ENCODE measurements at regions not wholly inside any gene's neighbourhood (a gene's known extent, or its start where the extent isn't known, plus 50 kb on each side); places are given as distances from the start of the nearest gene placed in this dataset.

DNA sequence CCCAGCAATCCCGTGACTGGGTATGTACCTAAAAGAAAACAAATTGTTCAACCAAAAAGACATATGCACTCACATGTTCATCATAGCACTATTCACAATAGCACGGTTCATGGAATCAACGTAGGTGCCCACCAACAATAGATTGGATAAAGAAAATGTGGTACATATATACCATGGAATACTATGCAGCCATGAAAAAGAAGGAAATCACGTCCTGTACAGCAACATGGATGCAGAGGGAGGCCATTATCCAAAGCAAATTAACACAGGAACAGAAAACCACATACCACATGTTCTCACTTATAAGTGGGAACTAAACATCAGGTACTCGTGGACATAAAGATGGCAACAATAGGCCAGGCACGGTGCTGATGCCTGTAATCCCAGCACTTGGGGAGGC lies 207.9 kb upstream of the TNP1 start:
- Histone ChIP-seq H3K9ac (ENCODE audit: insufficient read depth, low read depth, low read length) (no peak overlapping the region), H3K79me2 (ENCODE audit: insufficient read depth, low read length) (no peaks in the 10 kb centered on the region), H3K27ac (ENCODE audit: extremely low read length, insufficient read depth, low read length) (no peak overlapping the region), H3K9me3 (ENCODE audit: low read length) (0 out of 2 replicates have a peak, but pooled peaks cover 5% of the 10 kb centered on the region), H3K4me3 (replicated peaks in 1 of 3; ENCODE audit: insufficient read depth in 1 of 3, low read depth in 2 of 3, low read length in 3 of 3) (no peak overlapping the region), H3K4me2 (ENCODE audit: low read depth, low read length) (no peak overlapping the region), H3K36me3 (replicated peaks in 1 of 2; ENCODE audit: control insufficient read depth in 1 of 2, insufficient read depth in 2 of 2, low read length in 2 of 2) (no peaks in the 10 kb centered on the region), H2AFZ (ENCODE audit: low read length) (no peak overlapping the region), H4K20me1 (ENCODE audit: insufficient read depth, low read length) (no peaks in the 10 kb centered on the region), H3K27me3 (ENCODE audit: control insufficient read depth in 1 of 2, insufficient read depth in 2 of 2, low read length in 2 of 2) (peaks cover 0 to 10% of the 10 kb centered on the region in 2 experiments; a peak in 3 of 5 replicates), H3K4me1 (ENCODE audit: insufficient read depth, low read length) (peaks cover 11% of the 10 kb centered on the region; the same call in 1 of the 2 replicates)
- ATAC-seq (no peak), FAIRE-seq (no peak), DNase-seq (ENCODE audit: low spot score) (no peak)
- TF ChIP-seq CEBPB (IDR thresholded peaks at IDR 0.05; ENCODE audit: borderline replicate concordance, low read depth, low read length) (no peak), HNF4A (CRISPR knock-in tag; IDR thresholded peaks at IDR 0.05) (no peak), TBX2 (CRISPR knock-in tag; IDR thresholded peaks at IDR 0.05; ENCODE audit: borderline replicate concordance) (no peak), ZNF607 (CRISPR knock-in tag; IDR thresholded peaks at IDR 0.05; ENCODE audit: borderline replicate concordance) (no peak), ARHGAP35 (CRISPR knock-in tag; IDR thresholded peaks at IDR 0.05; ENCODE audit: borderline replicate concordance) (no peak), IRX3 (CRISPR knock-in tag; IDR thresholded peaks at IDR 0.05; ENCODE audit: borderline replicate concordance, low read depth) (no peak)
- 30% methylated on average over 6 of the region's 6 CpGs for WGBS (ENCODE audit: low lambda C conversion rate)
- ChIA-PET CTCF (ENCODE audit: low intra/inter-chr PET ratio, low total read pairs) (no interaction called here), POLR2A (no interaction called here)
- in situ Hi-C loops (cut with HindIII; ENCODE audit: extremely low pct_ligation_motif_present, low pct_unique_long_range_greater_than_20kb) (no loop called here), intact Hi-C loops (cut with micrococcal nuclease; ENCODE audit: unreplicated experiment) (no loop called here)
- BruUV-seq (replicated peaks): no TSS peak

DNA sequence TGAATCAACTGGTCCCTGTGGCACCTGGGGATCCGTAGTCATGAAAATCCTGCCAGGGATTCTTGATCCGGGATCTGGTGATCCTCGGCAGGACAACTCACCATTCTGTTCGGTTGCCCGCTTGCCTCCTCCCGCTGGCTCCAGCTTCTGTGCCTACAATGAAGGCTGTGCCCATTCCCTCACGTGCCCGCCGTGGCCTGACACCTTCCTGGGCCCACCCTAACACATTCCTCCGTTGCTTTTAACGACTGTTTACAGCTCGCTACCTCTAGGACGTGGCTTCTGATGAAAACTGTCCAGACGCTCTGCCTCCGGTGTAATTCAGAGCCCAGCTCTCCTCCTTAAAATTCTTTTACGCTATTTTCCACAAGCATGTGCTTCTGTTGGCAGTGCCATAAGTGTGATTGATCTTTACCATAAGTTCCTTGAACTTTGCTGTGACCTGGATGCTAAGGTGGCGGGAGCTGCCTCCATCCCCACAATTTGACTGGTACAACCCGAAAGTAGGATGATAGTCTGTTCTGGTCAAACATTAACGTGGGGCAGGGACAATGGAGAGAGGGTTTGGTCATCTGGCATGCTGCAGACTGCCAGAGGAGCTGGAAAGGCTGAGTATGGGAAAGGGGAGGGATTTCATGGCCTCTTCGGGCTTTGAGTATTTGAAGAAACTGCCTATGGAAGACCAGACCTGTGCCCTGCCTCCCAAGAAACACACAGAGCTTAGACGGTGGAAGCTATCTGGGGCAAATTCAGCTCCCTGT lies 206.8 kb upstream of the TNP1 start:
- POLR2A ChIA-PET: no interaction called here
- in situ Hi-C loops (cut with HindIII; ENCODE audit: extremely low pct_ligation_motif_present, low pct_unique_long_range_greater_than_20kb): no loop called here
- TF ChIP-seq PITX1 (CRISPR knock-in tag; IDR thresholded peaks at IDR 0.05): no peak
- no peak for TF ChIP-seq NPAS2 (CRISPR knock-in tag; IDR thresholded peaks at IDR 0.05; ENCODE audit: borderline replicate concordance)
- TF ChIP-seq, protein P1, sequence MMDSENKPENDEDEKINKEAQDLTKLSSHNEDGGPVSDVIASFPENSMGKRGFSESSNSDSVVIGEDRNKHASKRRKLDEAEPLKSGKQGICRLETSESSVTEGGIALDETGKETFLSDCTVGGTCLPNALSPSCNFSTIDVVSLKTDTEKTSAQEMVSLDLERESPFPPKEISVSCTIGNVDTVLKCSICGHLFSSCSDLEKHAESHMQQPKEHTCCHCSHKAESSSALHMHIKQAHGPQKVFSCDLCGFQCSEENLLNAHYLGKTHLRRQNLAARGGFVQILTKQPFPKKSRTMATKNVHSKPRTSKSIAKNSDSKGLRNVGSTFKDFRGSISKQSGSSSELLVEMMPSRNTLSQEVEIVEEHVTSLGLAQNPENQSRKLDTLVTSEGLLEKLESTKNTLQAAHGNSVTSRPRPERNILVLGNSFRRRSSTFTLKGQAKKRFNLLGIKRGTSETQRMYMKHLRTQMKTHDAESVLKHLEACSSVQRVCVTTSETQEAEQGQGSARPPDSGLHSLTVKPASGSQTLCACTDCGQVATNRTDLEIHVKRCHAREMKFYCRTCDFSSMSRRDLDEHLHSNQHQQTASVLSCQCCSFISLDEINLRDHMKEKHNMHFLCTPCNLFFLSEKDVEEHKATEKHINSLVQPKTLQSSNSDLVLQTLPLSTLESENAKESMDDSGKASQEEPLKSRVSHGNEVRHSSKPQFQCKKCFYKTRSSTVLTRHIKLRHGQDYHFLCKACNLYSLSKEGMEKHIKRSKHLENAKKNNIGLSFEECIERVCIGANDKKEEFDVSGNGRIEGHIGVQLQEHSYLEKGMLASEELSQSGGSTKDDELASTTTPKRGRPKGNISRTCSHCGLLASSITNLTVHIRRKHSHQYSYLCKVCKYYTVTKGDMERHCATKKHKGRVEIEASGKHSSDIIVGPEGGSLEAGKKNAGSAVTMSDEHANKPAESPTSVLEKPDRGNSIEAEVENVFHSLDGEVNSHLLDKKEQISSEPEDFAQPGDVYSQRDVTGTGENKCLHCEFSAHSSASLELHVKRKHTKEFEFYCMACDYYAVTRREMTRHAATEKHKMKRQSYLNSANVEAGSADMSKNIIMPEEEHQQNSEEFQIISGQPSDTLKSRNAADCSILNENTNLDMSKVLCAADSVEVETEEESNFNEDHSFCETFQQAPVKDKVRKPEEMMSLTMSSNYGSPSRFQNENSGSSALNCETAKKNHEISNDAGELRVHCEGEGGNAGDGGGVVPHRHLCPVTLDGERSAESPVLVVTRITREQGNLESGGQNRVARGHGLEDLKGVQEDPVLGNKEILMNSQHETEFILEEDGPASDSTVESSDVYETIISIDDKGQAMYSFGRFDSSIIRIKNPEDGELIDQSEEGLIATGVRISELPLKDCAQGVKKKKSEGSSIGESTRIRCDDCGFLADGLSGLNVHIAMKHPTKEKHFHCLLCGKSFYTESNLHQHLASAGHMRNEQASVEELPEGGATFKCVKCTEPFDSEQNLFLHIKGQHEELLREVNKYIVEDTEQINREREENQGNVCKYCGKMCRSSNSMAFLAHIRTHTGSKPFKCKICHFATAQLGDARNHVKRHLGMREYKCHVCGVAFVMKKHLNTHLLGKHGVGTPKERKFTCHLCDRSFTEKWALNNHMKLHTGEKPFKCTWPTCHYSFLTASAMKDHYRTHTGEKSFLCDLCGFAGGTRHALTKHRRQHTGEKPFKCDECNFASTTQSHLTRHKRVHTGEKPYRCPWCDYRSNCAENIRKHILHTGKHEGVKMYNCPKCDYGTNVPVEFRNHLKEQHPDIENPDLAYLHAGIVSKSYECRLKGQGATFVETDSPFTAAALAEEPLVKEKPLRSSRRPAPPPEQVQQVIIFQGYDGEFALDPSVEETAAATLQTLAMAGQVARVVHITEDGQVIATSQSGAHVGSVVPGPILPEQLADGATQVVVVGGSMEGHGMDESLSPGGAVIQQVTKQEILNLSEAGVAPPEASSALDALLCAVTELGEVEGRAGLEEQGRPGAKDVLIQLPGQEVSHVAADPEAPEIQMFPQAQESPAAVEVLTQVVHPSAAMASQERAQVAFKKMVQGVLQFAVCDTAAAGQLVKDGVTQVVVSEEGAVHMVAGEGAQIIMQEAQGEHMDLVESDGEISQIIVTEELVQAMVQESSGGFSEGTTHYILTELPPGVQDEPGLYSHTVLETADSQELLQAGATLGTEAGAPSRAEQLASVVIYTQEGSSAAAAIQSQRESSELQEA (CRISPR knock-in tag; IDR thresholded peaks at IDR 0.05; ENCODE audit: not compliant biosample characterization): no peak
- no peak for TF ChIP-seq ZNF44 (CRISPR knock-in tag; IDR thresholded peaks at IDR 0.05)

More for the DNA sequence above, 206.8 kb upstream of the TNP1 start:
- H2AFZ ChIP-seq (ENCODE audit: low read length): no peak overlapping the region
- peak; percentile 65 for ATAC-seq
- WGBS (ENCODE audit: low lambda C conversion rate): 43% methylated on average over 21 of the region's 21 CpGs
- no peak for FAIRE-seq
- no peak overlapping the region for H3K4me2 ChIP-seq (ENCODE audit: low read depth, low read length)
- H3K9me3 ChIP-seq (ENCODE audit: low read length): 0 out of 2 replicates have a peak, but pooled peaks cover 5% of the 10 kb centered on the region
- peaks cover 0 to 10% of the 10 kb centered on the region in 2 experiments; a peak in 3 of 5 replicates for H3K27me3 ChIP-seq (ENCODE audit: control insufficient read depth in 1 of 2, insufficient read depth in 2 of 2, low read length in 2 of 2)
- no peak overlapping the region for H3K9ac ChIP-seq (ENCODE audit: insufficient read depth, low read depth, low read length)
- no TSS peak for BruUV-seq (replicated peaks)
- intact Hi-C loops (cut with micrococcal nuclease; ENCODE audit: unreplicated experiment): no loop called here
- H3K79me2 ChIP-seq (ENCODE audit: insufficient read depth, low read length): no peaks in the 10 kb centered on the region
- H3K27ac ChIP-seq (ENCODE audit: extremely low read length, insufficient read depth, low read length): no peak overlapping the region
- no peaks in the 10 kb centered on the region for H4K20me1 ChIP-seq (ENCODE audit: insufficient read depth, low read length)
- no peaks in the 10 kb centered on the region for H3K36me3 ChIP-seq (replicated peaks in 1 of 2; ENCODE audit: control insufficient read depth in 1 of 2, insufficient read depth in 2 of 2, low read length in 2 of 2)
- peaks cover 11% of the 10 kb centered on the region; the same call in 1 of the 2 replicates for H3K4me1 ChIP-seq (ENCODE audit: insufficient read depth, low read length)
- no peak for DNase-seq (ENCODE audit: low spot score)
- CTCF ChIA-PET (ENCODE audit: low intra/inter-chr PET ratio, low total read pairs): no interaction called here
- H3K4me3 ChIP-seq (replicated peaks in 1 of 3; ENCODE audit: insufficient read depth in 1 of 3, low read depth in 2 of 3, low read length in 3 of 3): no peak overlapping the region
